HG02973 (cell line): ENCODE measurements at regions not wholly inside any gene's neighbourhood (a gene's known extent, or its start where the extent isn't known, plus 50 kb on each side); places are given as distances from the start of the nearest gene placed in this dataset.
"Not testable (repeated sequence)": the region's sequence is repeated elsewhere in the genome, so short reads cannot be mapped to it uniquely, and the experiment has no call there.

Experiments
- ATAC-seq: cut with Tn5 transposase; IDR thresholded peaks from one replicate; pipeline ENCODE4 v1.9.1; 2021; ENCODE audit warnings: moderate library complexity; ENCODE audit not compliant: unreplicated experiment

GRCh38 chr3:26964313-26964712, 341.7 kb downstream of the LRRC3B start:
- no peak for ATAC-seq

GRCh38 chr3:26964836-26965235, 342.3 kb downstream of the LRRC3B start:
- no peak for ATAC-seq

GRCh38 chr3:26967501-26967900, 344.9 kb downstream of the LRRC3B start:
- no peak for ATAC-seq

GRCh38 chr3:26984416-26985390, 362.1 kb downstream of the LRRC3B start:
- ATAC-seq, result no peak

- no peak for ATAC-seq
Measured at GRCh38 chr3:26989037-26989436, 366.5 kb downstream of the LRRC3B start.

- ATAC-seq, result no peak
Measured at GRCh38 chr3:26997226-26997625, 372.0 kb downstream of the NEK10 start.

GRCh38 chr3:27010834-27011233, 358.3 kb downstream of the NEK10 start:
- no peak for ATAC-seq

- no peak for ATAC-seq
Measured at GRCh38 chr3:27022096-27022761, 347.0 kb downstream of the NEK10 start.

GRCh38 chr3:27024493-27024892, 344.7 kb downstream of the NEK10 start:
- ATAC-seq, result no peak

GRCh38 chr3:27025718-27026117, 343.5 kb downstream of the NEK10 start:
- ATAC-seq, result no peak

GRCh38 chr3:27031476-27031875, 337.7 kb downstream of the NEK10 start:
- no peak for ATAC-seq

- ATAC-seq, result no peak
Measured at GRCh38 chr3:27034255-27034654, 334.9 kb downstream of the NEK10 start.

GRCh38 chr3:27040674-27041073, 328.5 kb downstream of the NEK10 start:
- no peak for ATAC-seq

- not testable (repeated sequence) for ATAC-seq
Measured at GRCh38 chr3:27042541-27042940, 326.6 kb downstream of the NEK10 start.

- ATAC-seq, result no peak
Measured at GRCh38 chr3:27043328-27043955, 325.7 kb downstream of the NEK10 start.

GRCh38 chr3:27044931-27045481, 324.2 kb downstream of the NEK10 start:
- ATAC-seq, result no peak

- ATAC-seq, result no peak
Measured at GRCh38 chr3:27046351-27046750, 322.8 kb downstream of the NEK10 start.

- ATAC-seq, result no peak
Measured at GRCh38 chr3:27049792-27050191, 319.4 kb downstream of the NEK10 start.

- ATAC-seq, result not testable (repeated sequence)
Measured at GRCh38 chr3:27051527-27051926, 317.7 kb downstream of the NEK10 start.

- ATAC-seq, result no peak
Measured at GRCh38 chr3:27056326-27056725, 312.9 kb downstream of the NEK10 start.

GRCh38 chr3:27059489-27059888, 309.7 kb downstream of the NEK10 start:
- ATAC-seq, result no peak
